SK-N-SH (cell line): ENCODE measurements at regions not wholly inside any gene's neighbourhood (a gene's known extent, or its start where the extent isn't known, plus 50 kb on each side); places are given as distances from the start of the nearest gene placed in this dataset.
A peak's percentile ranks its signal among the peaks of the same experiment; 100 is the strongest.

Source experiments
- CTCF ChIA-PET: fragments of 300-600, 350-600 bp; formaldehyde crosslinking; extraction: SDS; loops from one replicate; lab custom pipeline; 2021; lab: Yijun Ruan, JAX
- POLR2A ChIA-PET: fragments of 350-600 bp; sonication (Branson Sonifier 250); formaldehyde crosslinking; extraction: SDS; loops from one replicate; lab custom pipeline; 2020; ENCODE audit warnings: antibody characterized with exemption, inconsistent platforms; lab: Yijun Ruan, JAX
- DNase-seq: peaks from one replicate; pipeline ENCODE4 v3.0.0; 2012
- H2AFZ ChIP-seq: fragments of 200-600 bp; sonication (generic); 2 replicates; pipeline ENCODE4 v1.8.1; 2016; ENCODE audit warnings: antibody characterized with exemption, mild to moderate bottlenecking, low read depth
- H3F3A ChIP-seq: fragments of 200-600 bp; sonication (generic); replicated peaks from 2 replicates; pipeline ENCODE3; 2016; ENCODE audit warnings: antibody characterized with exemption, mild to moderate bottlenecking; ENCODE audit not compliant: insufficient read depth
- H3K27ac ChIP-seq, 2 experiments: fragments of 200-500 bp in 1 of 2; fragments of 200-600 bp in 1 of 2; sonication (Bioruptor generic) in 1 of 2; sonication (generic), shearing (Covaris generic) in 1 of 2; 2 replicates each; pipeline versions ENCODE4 v1.5.1 to v1.6.1; 2014 to 2016; ENCODE audit warnings: low read depth in 2 of 2, inconsistent platforms in 1 of 2, low read length in 1 of 2, mild to moderate bottlenecking in 1 of 2, mixed read lengths in 1 of 2
- H3K27me3 ChIP-seq: fragments of 200-600 bp; sonication (generic), shearing (Covaris generic); 2 replicates; pipeline ENCODE4 v1.6.1; 2016; ENCODE audit warnings: mixed run types; ENCODE audit not compliant: insufficient read depth
- H3K36me3 ChIP-seq, 2 experiments: fragments of 200-500 bp in 1 of 2; fragments of 200-600 bp in 1 of 2; sonication (Bioruptor generic) in 1 of 2; sonication (generic) in 1 of 2; replicated peaks in 1 of 2; 2 replicates each; pipeline versions ENCODE3 to v1.5.1; 2014 to 2016; ENCODE audit warnings: low read length in 1 of 2, mild to moderate bottlenecking in 1 of 2; ENCODE audit not compliant: insufficient read depth in 2 of 2, control insufficient read depth in 1 of 2
- H3K4me1 ChIP-seq, 2 experiments: fragments of 200-500 bp in 1 of 2; fragments of 200-600 bp in 1 of 2; sonication (Bioruptor generic) in 1 of 2; sonication (generic), shearing (Covaris generic) in 1 of 2; 2 replicates each; pipeline versions ENCODE4 v1.5.1 to v1.6.1; 2014 to 2016; ENCODE audit warnings: low read depth in 1 of 2, low read length in 1 of 2, mixed run types in 1 of 2; ENCODE audit not compliant: insufficient read depth in 2 of 2, control insufficient read depth in 1 of 2
- H3K4me2 ChIP-seq: fragments of 200-600 bp; sonication (generic), shearing (Covaris generic); 2 replicates; pipeline ENCODE4 v1.6.1; 2017; ENCODE audit warnings: mixed run types
- H3K4me3 ChIP-seq, 2 experiments: fragments of 200-500 bp in 1 of 2; fragments of 200-600 bp in 1 of 2; sonication (Bioruptor generic) in 1 of 2; sonication (generic), shearing (Covaris generic) in 1 of 2; 2 replicates each; pipeline versions ENCODE4 v1.5.1 to v1.8.1; 2014 to 2016; ENCODE audit warnings: low read depth in 2 of 2, inconsistent platforms in 1 of 2, low read length in 1 of 2, mild to moderate bottlenecking in 1 of 2, mixed read lengths in 1 of 2, moderate library complexity in 1 of 2
- H3K79me2 ChIP-seq: fragments of 200-600 bp; sonication (generic); 2 replicates; pipeline ENCODE4 v1.8.1; 2017; ENCODE audit warnings: mild to moderate bottlenecking; ENCODE audit not compliant: insufficient read depth
- H3K9ac ChIP-seq: fragments of 200-600 bp; sonication (generic); 2 replicates; pipeline ENCODE4 v1.6.1; 2017; ENCODE audit warnings: mixed run types
- H3K9me2 ChIP-seq: fragments of 200-600 bp; sonication (generic); 2 replicates; pipeline ENCODE4 v1.6.1; 2017; ENCODE audit warnings: mixed run types
- H3K9me3 ChIP-seq: fragments of 200-600 bp; sonication (generic); 2 replicates; pipeline ENCODE4 v1.6.1; 2017; ENCODE audit warnings: mixed run types, mild to moderate bottlenecking, moderate library complexity
- H4K20me1 ChIP-seq: fragments of 200-600 bp; sonication (generic); 2 replicates; pipeline ENCODE4 v1.6.1; 2017; ENCODE audit warnings: mild to moderate bottlenecking, mixed run types; ENCODE audit not compliant: insufficient read depth
- EZH2phosphoT487 ChIP-seq: fragments of 200-600 bp; sonication (generic); IDR thresholded peaks from 2 replicates; pipeline ENCODE4 v1.6.1; 2017; ENCODE audit warnings: low read depth, mixed run types, mild to moderate bottlenecking, antibody characterized with exemption, moderate library complexity, borderline replicate concordance
- GATA2 ChIP-seq: sonication (generic); formaldehyde crosslinking; IDR thresholded peaks from 2 replicates; pipeline ENCODE4 v1.5.0; 2020; ENCODE audit warnings: mild to moderate bottlenecking, missing genetic modification reagents
- NRF1 ChIP-seq: IDR thresholded peaks from 2 replicates; pipeline ENCODE4 v1.6.1; 2012; ENCODE audit warnings: low read depth, mild to moderate bottlenecking, low read length
- TAF1 ChIP-seq: IDR thresholded peaks from 2 replicates; pipeline ENCODE4 v1.6.1; 2012; ENCODE audit warnings: low read depth, mild to moderate bottlenecking, low read length, moderate library complexity, borderline replicate concordance
- TCF12 ChIP-seq: IDR thresholded peaks from 2 replicates; pipeline ENCODE4 v1.4.0; 2012
- WGBS: methylation state at CpG from one replicate; pipeline ENCODE4 v1.1.6; 2017; ENCODE audit warnings: low lambda C conversion rate; 5-methylcytosine and 5-hydroxymethylcytosine counted together
- TF ChIP-seq, protein P1 (sequence below): IDR thresholded peaks from 2 replicates; pipeline ENCODE4; 2012
- TF ChIP-seq, protein P2 (sequence below): IDR thresholded peaks from 2 replicates; pipeline ENCODE4 v1.6.1; 2012; ENCODE audit warnings: mild to moderate bottlenecking, low read depth, low read length, moderate library complexity

DNA sequence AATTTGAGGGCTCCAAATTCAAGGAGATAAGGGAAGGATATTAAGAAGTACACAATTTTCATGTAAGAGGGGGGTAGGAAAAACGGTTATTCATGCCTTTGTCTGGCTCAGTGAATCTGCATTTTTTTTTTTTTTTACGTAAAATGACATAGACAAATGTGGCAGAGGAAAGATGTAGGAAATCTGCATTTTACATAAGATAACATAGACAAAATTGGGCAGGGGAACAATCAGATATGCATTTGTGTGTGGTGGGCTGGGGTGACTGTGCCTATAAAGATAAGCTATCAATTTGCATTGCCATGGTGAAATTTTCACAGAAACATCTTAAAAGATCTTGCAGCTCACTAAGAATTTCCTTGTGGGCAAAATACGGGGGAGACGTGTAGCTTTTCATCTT is 92.7 kb upstream of the GPR141 start:
- Histone ChIP-seq H3K27ac (no peak overlapping the region), H4K20me1 (no peaks in the 10 kb centered on the region), H3F3A (no peaks in the 10 kb centered on the region), H3K4me2 (no peak overlapping the region), H3K4me1 (no peaks in the 10 kb centered on the region; a peak in 1 of 4 replicates), H3K9ac (no peak overlapping the region), H3K4me3 (no peak overlapping the region), H3K79me2 (no peaks in the 10 kb centered on the region), H3K9me2 (no peaks in the 10 kb centered on the region), H2AFZ (no peak overlapping the region), H3K9me3 (no peaks in the 10 kb centered on the region; the same call in 1 of the 2 replicates), H3K27me3 (no peaks in the 10 kb centered on the region), H3K36me3 (no peaks in the 10 kb centered on the region)
- no peak for DNase-seq
- ChIA-PET POLR2A (no interaction called here), CTCF (no interaction called here)
- WGBS: 16% methylated on average over 4 of the region's 4 CpGs
- TF ChIP-seq, protein P1, sequence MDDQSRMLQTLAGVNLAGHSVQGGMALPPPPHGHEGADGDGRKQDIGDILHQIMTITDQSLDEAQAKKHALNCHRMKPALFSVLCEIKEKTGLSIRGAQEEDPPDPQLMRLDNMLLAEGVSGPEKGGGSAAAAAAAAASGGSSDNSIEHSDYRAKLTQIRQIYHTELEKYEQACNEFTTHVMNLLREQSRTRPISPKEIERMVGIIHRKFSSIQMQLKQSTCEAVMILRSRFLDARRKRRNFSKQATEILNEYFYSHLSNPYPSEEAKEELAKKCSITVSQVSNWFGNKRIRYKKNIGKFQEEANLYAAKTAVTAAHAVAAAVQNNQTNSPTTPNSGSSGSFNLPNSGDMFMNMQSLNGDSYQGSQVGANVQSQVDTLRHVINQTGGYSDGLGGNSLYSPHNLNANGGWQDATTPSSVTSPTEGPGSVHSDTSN: no peak
- TF ChIP-seq GATA2 (CRISPR knock-in tag) (peak; percentile 42; the same call in 1 of the 2 replicates), TAF1 (no peak), EZH2phosphoT487 (no peak), NRF1 (no peak)

DNA sequence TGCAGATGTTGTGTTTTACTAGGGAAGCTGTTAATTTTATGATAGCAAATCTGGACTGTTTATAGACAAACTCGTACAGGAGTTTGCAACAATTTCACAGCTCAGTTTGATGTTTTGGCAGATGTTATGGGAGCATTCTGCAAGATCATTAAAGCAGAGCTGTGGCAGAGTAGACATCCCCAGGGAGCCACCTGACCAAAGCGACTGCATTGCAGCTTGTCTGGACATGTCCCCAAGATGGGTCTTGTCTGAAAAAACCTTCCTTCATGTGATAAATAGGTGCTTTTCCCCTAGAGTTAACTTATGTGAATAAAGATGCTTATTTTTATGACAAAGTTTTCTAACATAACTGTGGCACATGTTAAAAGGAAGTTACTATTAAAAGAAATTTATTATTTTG is 91.2 kb upstream of the GPR141 start:
- Histone ChIP-seq H3K9me3 (no peaks in the 10 kb centered on the region; the same call in 1 of the 2 replicates), H3K9ac (no peak overlapping the region), H3K36me3 (no peaks in the 10 kb centered on the region), H3K4me3 (no peak overlapping the region), H3K27ac (no peak overlapping the region), H4K20me1 (no peaks in the 10 kb centered on the region), H2AFZ (no peak overlapping the region), H3K4me2 (no peak overlapping the region), H3K9me2 (no peaks in the 10 kb centered on the region), H3K79me2 (no peaks in the 10 kb centered on the region), H3K4me1 (no peaks in the 10 kb centered on the region; a peak in 1 of 4 replicates), H3K27me3 (no peaks in the 10 kb centered on the region), H3F3A (no peaks in the 10 kb centered on the region)
- ChIA-PET POLR2A (no interaction called here), CTCF (no interaction called here)
- DNase-seq: no peak
- TF ChIP-seq TCF12: no peak
- TF ChIP-seq, protein P2, sequence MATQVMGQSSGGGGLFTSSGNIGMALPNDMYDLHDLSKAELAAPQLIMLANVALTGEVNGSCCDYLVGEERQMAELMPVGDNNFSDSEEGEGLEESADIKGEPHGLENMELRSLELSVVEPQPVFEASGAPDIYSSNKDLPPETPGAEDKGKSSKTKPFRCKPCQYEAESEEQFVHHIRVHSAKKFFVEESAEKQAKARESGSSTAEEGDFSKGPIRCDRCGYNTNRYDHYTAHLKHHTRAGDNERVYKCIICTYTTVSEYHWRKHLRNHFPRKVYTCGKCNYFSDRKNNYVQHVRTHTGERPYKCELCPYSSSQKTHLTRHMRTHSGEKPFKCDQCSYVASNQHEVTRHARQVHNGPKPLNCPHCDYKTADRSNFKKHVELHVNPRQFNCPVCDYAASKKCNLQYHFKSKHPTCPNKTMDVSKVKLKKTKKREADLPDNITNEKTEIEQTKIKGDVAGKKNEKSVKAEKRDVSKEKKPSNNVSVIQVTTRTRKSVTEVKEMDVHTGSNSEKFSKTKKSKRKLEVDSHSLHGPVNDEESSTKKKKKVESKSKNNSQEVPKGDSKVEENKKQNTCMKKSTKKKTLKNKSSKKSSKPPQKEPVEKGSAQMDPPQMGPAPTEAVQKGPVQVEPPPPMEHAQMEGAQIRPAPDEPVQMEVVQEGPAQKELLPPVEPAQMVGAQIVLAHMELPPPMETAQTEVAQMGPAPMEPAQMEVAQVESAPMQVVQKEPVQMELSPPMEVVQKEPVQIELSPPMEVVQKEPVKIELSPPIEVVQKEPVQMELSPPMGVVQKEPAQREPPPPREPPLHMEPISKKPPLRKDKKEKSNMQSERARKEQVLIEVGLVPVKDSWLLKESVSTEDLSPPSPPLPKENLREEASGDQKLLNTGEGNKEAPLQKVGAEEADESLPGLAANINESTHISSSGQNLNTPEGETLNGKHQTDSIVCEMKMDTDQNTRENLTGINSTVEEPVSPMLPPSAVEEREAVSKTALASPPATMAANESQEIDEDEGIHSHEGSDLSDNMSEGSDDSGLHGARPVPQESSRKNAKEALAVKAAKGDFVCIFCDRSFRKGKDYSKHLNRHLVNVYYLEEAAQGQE: no peak
- WGBS: 33% methylated on average over 2 of the region's 2 CpGs
